CD4-positive, alpha-beta T cell (primary cell): ENCODE measurements at regions not wholly inside any gene's neighbourhood (a gene's known extent, or its start where the extent isn't known, plus 50 kb on each side); places are given as distances from the start of the nearest gene placed in this dataset.

Experiments used
- ATAC-seq: fragments of 200-7000 bp; cut with Tn5 transposase; one replicate; pipeline ENCODE4 v1.10.0; 2022; ENCODE audit warnings: mild to moderate bottlenecking; ENCODE audit not compliant: poor library complexity
- CTCF ChIA-PET: fragments of 350-600 bp; sonication (Branson Sonifier 250); formaldehyde crosslinking; loops from one replicate; lab custom pipeline; 2021; ENCODE audit warnings: antibody characterized with exemption, inconsistent platforms; lab: Charles Lee
- POLR2A ChIA-PET: fragments of 350-600 bp; sonication (Branson Sonifier 250); formaldehyde crosslinking; loops from one replicate; lab custom pipeline; 2021; ENCODE audit warnings: antibody characterized with exemption, inconsistent platforms; lab: Charles Lee
- DNase-seq, 14 experiments: peaks; one replicate each; pipeline ENCODE4 v3.0.0-alpha.2; 2013 to 2020; ENCODE audit warnings: mixed read lengths in 2 of 14
- H3K27ac ChIP-seq, 2 donors: one replicate each; pipeline versions ENCODE4 v1.5.1 to v1.7.0; 2013; ENCODE audit warnings: low read length in 2 of 2, low read depth in 1 of 2, mild to moderate bottlenecking in 1 of 2
- H3K27me3 ChIP-seq, 2 experiments: 1 replicate in 1 of 2; 2 replicates in 1 of 2; pipeline versions ENCODE4 v1.6.1 to v1.7.0; 2013; ENCODE audit warnings: low read length in 2 of 2, control low read depth in 1 of 2, mild to moderate bottlenecking in 1 of 2, moderate library complexity in 1 of 2; ENCODE audit not compliant: insufficient read depth in 2 of 2, control insufficient read depth in 1 of 2
- H3K36me3 ChIP-seq: one replicate; pipeline ENCODE4 v1.6.1; 2013; ENCODE audit warnings: low read length, control low read depth; ENCODE audit not compliant: insufficient read depth
- H3K4me1 ChIP-seq: one replicate; pipeline ENCODE4 v1.6.1; 2013; ENCODE audit warnings: low read length, control low read depth; ENCODE audit not compliant: insufficient read depth
- H3K4me3 ChIP-seq: one replicate; pipeline ENCODE4 v1.5.1; 2013; ENCODE audit warnings: mild to moderate bottlenecking, low read length, moderate library complexity
- H3K9me3 ChIP-seq, 2 experiments: 1 replicate in 1 of 2; 2 replicates in 1 of 2; pipeline versions ENCODE4 v1.6.1 to v1.7.0; 2013; ENCODE audit warnings: low read length in 2 of 2, mild to moderate bottlenecking in 2 of 2, control low read depth in 1 of 2, moderate library complexity in 1 of 2; ENCODE audit not compliant: control insufficient read depth in 1 of 2, insufficient read depth in 1 of 2
- H3K27ac Mint-ChIP-seq: one replicate; pipeline ENCODE4 v1.8.0; 2020; ENCODE audit warnings: mixed read lengths
- H3K27me3 Mint-ChIP-seq: one replicate; pipeline ENCODE4 v1.8.0; 2021; ENCODE audit warnings: mixed read lengths
- H3K36me3 Mint-ChIP-seq: one replicate; pipeline ENCODE4 v1.8.0; 2021; ENCODE audit warnings: low read depth, mixed read lengths
- H3K4me1 Mint-ChIP-seq: one replicate; pipeline ENCODE4 v1.8.0; 2021; ENCODE audit warnings: low read depth, mixed read lengths
- H3K4me3 Mint-ChIP-seq: one replicate; pipeline ENCODE4 v1.8.0; 2020; ENCODE audit warnings: mild to moderate bottlenecking, mixed read lengths
- H3K9me3 Mint-ChIP-seq: one replicate; pipeline ENCODE4 v1.8.0; 2020; ENCODE audit warnings: mixed read lengths
- intact Hi-C, 2 experiments: fragments of 100-400 bp; cut with DNase I in 1 of 2; cut with micrococcal nuclease in 1 of 2; formaldehyde crosslinking; loops; one replicate each; pipeline versions ENCODE4 v1.15.1 to v1.9.0; 2023 to 2025; cut with DNase I, micrococcal nuclease
- TF ChIP-seq, protein P1 (sequence below): fragments of 200-600 bp; IDR thresholded peaks from one replicate; pipeline ENCODE4 v1.8.0; 2022; ENCODE audit warnings: antibody characterized with exemption, mild to moderate bottlenecking

GRCh38 chr11:25902476-25902875 is 429.5 kb upstream of the ANO3 start:
- Histone ChIP-seq H3K4me3 (no peak overlapping the region), H3K36me3 (no peaks in the 10 kb centered on the region), H3K9me3 (no peaks in the 10 kb centered on the region), H3K4me1 (no peaks in the 10 kb centered on the region), H3K27ac (no peak overlapping the region), H3K27me3 (no peaks in the 10 kb centered on the region)
- no peak overlapping the region for H3K4me3 Mint-ChIP-seq
- H3K27ac Mint-ChIP-seq: no peak overlapping the region
- ATAC-seq (no peak), DNase-seq (no peak)
- no peaks in the 10 kb centered on the region for H3K27me3 Mint-ChIP-seq
- no peaks in the 10 kb centered on the region for H3K9me3 Mint-ChIP-seq
- CTCF ChIA-PET: no interaction called here
- intact Hi-C loops: no loop called here
- TF ChIP-seq, protein P1, sequence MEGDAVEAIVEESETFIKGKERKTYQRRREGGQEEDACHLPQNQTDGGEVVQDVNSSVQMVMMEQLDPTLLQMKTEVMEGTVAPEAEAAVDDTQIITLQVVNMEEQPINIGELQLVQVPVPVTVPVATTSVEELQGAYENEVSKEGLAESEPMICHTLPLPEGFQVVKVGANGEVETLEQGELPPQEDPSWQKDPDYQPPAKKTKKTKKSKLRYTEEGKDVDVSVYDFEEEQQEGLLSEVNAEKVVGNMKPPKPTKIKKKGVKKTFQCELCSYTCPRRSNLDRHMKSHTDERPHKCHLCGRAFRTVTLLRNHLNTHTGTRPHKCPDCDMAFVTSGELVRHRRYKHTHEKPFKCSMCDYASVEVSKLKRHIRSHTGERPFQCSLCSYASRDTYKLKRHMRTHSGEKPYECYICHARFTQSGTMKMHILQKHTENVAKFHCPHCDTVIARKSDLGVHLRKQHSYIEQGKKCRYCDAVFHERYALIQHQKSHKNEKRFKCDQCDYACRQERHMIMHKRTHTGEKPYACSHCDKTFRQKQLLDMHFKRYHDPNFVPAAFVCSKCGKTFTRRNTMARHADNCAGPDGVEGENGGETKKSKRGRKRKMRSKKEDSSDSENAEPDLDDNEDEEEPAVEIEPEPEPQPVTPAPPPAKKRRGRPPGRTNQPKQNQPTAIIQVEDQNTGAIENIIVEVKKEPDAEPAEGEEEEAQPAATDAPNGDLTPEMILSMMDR: no peak
- H3K4me1 Mint-ChIP-seq: no peaks in the 10 kb centered on the region
- POLR2A ChIA-PET: no interaction called here
- H3K36me3 Mint-ChIP-seq: no peaks in the 10 kb centered on the region

GRCh38 chr11:25908726-25909125 is 423.2 kb upstream of the ANO3 start:
- H3K36me3 ChIP-seq: no peaks in the 10 kb centered on the region
- intact Hi-C loops: no loop called here
- H3K4me3 Mint-ChIP-seq: no peak overlapping the region
- no peaks in the 10 kb centered on the region for H3K4me1 ChIP-seq
- H3K27ac ChIP-seq: no peak overlapping the region
- no peaks in the 10 kb centered on the region for H3K27me3 Mint-ChIP-seq
- CTCF ChIA-PET: no interaction called here
- H3K36me3 Mint-ChIP-seq: no peaks in the 10 kb centered on the region
- ATAC-seq (no peak), DNase-seq (no peak)
- H3K4me3 ChIP-seq: no peak overlapping the region
- H3K4me1 Mint-ChIP-seq: no peaks in the 10 kb centered on the region
- H3K9me3 ChIP-seq: no peaks in the 10 kb centered on the region
- no peaks in the 10 kb centered on the region for H3K9me3 Mint-ChIP-seq
- TF ChIP-seq, protein P1: no peak
- H3K27me3 ChIP-seq: no peaks in the 10 kb centered on the region
- no peak overlapping the region for H3K27ac Mint-ChIP-seq
- POLR2A ChIA-PET: no interaction called here

DNA sequence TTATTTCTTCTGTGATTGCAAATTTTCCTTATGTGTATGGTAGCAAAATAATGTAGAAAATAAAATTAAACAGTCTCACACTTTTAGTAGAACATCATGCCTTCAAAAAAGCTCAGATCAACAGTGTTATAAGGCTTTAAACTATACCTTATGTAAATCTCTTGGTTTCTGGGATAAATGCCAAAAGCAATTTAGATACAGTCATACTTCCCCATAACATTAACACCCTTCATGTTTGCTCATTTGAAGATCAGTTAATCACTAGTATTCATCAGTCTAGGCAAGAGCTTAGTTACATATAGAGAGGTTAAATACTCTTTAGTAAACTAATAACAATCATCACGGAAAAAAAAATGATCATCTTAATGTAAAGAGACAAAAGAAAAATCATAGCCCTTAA is 421.8 kb upstream of the ANO3 start:
- no peaks in the 10 kb centered on the region for H3K36me3 Mint-ChIP-seq
- no peak overlapping the region for H3K4me3 Mint-ChIP-seq
- H3K27ac Mint-ChIP-seq: no peak overlapping the region
- no peaks in the 10 kb centered on the region for H3K27me3 Mint-ChIP-seq
- CTCF ChIA-PET: no interaction called here
- ATAC-seq (no peak), DNase-seq (no peak)
- intact Hi-C loops: no loop called here
- H3K4me1 ChIP-seq: no peaks in the 10 kb centered on the region
- no peaks in the 10 kb centered on the region for H3K36me3 ChIP-seq
- no peak overlapping the region for H3K4me3 ChIP-seq
- no peaks in the 10 kb centered on the region for H3K9me3 ChIP-seq
- TF ChIP-seq, protein P1: no peak
- no peak overlapping the region for H3K27ac ChIP-seq
- no peaks in the 10 kb centered on the region for H3K27me3 ChIP-seq
- POLR2A ChIA-PET: no interaction called here
- H3K9me3 Mint-ChIP-seq: peaks cover 10% of the 10 kb centered on the region
- H3K4me1 Mint-ChIP-seq: no peaks in the 10 kb centered on the region
